Suprapubic skin (tissue), 4 donors: ENCODE measurements at regions not wholly inside any gene's neighbourhood (a gene's known extent, or its start where the extent isn't known, plus 50 kb on each side); places are given as distances from the start of the nearest gene placed in this dataset.
A peak's percentile ranks its signal among the peaks of the same experiment; 100 is the strongest.

Experiments
- DNase-seq, 2 donors: peaks; one replicate each; pipeline ENCODE4 v3.0.0-alpha.2; 2019; ENCODE audit warnings: low spot score in 2 of 2
- H3K27ac ChIP-seq: fragments of 200-600 bp; sonication (generic); one replicate; pipeline ENCODE4 v1.5.1; 2019
- H3K27me3 ChIP-seq: fragments of 200-600 bp; sonication (generic); one replicate; pipeline ENCODE4 v1.5.1; 2019
- H3K36me3 ChIP-seq: fragments of 200-600 bp; sonication (generic); one replicate; pipeline ENCODE4 v1.5.1; 2019
- H3K4me1 ChIP-seq: fragments of 200-600 bp; sonication (generic); one replicate; pipeline ENCODE4 v1.5.1; 2019
- H3K4me3 ChIP-seq: fragments of 200-600 bp; sonication (generic); one replicate; pipeline ENCODE4 v1.5.1; 2019; ENCODE audit warnings: mild to moderate bottlenecking
- H3K9me3 ChIP-seq: fragments of 200-600 bp; sonication (generic); one replicate; pipeline ENCODE4 v1.5.1; 2019
- EP300 ChIP-seq: sonication (generic); formaldehyde crosslinking; IDR thresholded peaks from one replicate; pipeline ENCODE4 v1.6.1; 2017; ENCODE audit warnings: antibody characterized with exemption
- POLR2A ChIP-seq, 2 donors: fragments of 450-650 bp; IDR thresholded peaks; one replicate each; pipeline ENCODE4 v1.6.1; 2017; ENCODE audit warnings: antibody characterized with exemption in 2 of 2, mild to moderate bottlenecking in 2 of 2, moderate library complexity in 2 of 2
- POLR2AphosphoS5 ChIP-seq, 3 donors: sonication (generic); formaldehyde crosslinking; IDR thresholded peaks; one replicate each; pipeline ENCODE4 v1.6.1; 2017; ENCODE audit warnings: antibody characterized with exemption in 3 of 3
- WGBS: methylation state at CpG from one replicate; pipeline ENCODE4 v1.1.5; 2018; 5-methylcytosine and 5-hydroxymethylcytosine counted together
- TF ChIP-seq, protein P1 (sequence below), 2 donors: fragments of 200-600 bp in 1 of 2; fragments of 450-650 bp in 1 of 2; sonication (generic) in 1 of 2; IDR thresholded peaks; one replicate each; pipeline ENCODE4 v1.5.1; 2016 to 2019; ENCODE audit warnings: antibody characterized with exemption in 2 of 2, mild to moderate bottlenecking in 1 of 2, moderate library complexity in 1 of 2

DNA sequence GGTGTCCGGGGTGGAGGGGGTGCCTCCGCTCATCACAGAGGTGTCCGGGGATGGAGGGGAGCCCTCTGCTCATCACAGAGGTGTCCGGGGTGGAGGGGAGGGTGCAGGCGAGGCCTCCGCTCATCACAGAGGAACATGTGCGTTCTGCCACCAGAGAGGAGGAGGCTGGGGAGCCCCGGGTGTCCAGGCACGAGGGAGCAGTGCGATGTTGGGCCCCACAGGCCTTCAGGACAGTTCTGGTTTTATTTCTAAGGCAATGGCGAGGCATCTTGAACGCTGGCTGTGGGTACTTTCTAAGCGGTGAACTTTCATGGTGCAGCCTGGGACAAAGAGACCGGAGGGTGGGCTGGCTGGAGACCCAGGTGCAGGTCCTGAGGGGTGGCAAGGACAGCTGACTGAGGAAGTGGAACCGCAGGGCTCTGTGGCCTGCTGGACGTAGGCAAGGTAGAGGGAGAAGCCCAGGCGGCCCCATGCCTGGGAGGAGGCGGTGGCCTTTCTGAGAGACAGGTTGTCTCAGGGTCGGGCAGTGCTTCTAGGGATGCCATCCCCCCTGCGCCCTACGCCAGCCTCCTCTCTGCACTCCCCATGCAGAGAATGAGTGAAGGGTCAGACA lies 196.6 kb upstream of the SALL3 start:
- peak in 1 of 2 donors; percentile 67 for DNase-seq
- no peaks in the 10 kb centered on the region for H3K9me3 ChIP-seq
- no peak overlapping the region for H3K4me3 ChIP-seq
- no peak for TF ChIP-seq POLR2A (IDR thresholded peaks at IDR 0.05)
- no peak for TF ChIP-seq EP300
- no peak for TF ChIP-seq POLR2AphosphoS5 (IDR thresholded peaks at IDR 0.05)
- TF ChIP-seq, protein P1, sequence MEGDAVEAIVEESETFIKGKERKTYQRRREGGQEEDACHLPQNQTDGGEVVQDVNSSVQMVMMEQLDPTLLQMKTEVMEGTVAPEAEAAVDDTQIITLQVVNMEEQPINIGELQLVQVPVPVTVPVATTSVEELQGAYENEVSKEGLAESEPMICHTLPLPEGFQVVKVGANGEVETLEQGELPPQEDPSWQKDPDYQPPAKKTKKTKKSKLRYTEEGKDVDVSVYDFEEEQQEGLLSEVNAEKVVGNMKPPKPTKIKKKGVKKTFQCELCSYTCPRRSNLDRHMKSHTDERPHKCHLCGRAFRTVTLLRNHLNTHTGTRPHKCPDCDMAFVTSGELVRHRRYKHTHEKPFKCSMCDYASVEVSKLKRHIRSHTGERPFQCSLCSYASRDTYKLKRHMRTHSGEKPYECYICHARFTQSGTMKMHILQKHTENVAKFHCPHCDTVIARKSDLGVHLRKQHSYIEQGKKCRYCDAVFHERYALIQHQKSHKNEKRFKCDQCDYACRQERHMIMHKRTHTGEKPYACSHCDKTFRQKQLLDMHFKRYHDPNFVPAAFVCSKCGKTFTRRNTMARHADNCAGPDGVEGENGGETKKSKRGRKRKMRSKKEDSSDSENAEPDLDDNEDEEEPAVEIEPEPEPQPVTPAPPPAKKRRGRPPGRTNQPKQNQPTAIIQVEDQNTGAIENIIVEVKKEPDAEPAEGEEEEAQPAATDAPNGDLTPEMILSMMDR (IDR thresholded peaks at IDR 0.05): no peak
- H3K36me3 ChIP-seq: no peaks in the 10 kb centered on the region
- peaks cover 4% of the 10 kb centered on the region for H3K27me3 ChIP-seq
- no peak overlapping the region for H3K27ac ChIP-seq
- 79% methylated on average over 9 of the region's 21 CpGs for WGBS
- no peaks in the 10 kb centered on the region for H3K4me1 ChIP-seq

DNA sequence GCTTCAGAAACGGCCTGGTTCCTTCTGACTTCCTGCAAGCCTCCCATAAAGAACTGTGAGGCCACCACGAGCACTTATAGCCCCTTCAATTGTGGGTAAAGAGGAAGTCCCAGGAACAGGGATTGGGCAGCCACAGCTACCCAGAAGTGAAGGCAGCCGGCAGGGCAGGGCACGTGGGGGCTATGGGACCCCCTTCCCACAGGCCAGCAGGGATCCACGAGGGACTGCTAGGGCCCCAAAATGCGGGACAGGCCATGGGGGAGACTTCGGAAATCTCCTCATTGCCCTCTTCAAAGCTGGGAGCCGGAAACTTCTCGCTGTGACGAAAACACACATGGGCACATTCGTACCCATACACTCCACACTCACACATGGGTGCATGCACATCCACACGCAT lies 196.1 kb upstream of the SALL3 start:
- Histone ChIP-seq H3K27ac (no peak overlapping the region), H3K4me3 (no peak overlapping the region), H3K9me3 (no peaks in the 10 kb centered on the region), H3K27me3 (peaks cover 5% of the 10 kb centered on the region), H3K36me3 (no peaks in the 10 kb centered on the region), H3K4me1 (no peaks in the 10 kb centered on the region)
- peak in 1 of 2 donors; percentile 53 for DNase-seq
- WGBS: 68% methylated on average over 11 of the region's 12 CpGs
- TF ChIP-seq POLR2AphosphoS5 (IDR thresholded peaks at IDR 0.05): no peak
- TF ChIP-seq EP300: no peak
- no peak for TF ChIP-seq POLR2A (IDR thresholded peaks at IDR 0.05)
- TF ChIP-seq, protein P1 (IDR thresholded peaks at IDR 0.05): no peak

DNA sequence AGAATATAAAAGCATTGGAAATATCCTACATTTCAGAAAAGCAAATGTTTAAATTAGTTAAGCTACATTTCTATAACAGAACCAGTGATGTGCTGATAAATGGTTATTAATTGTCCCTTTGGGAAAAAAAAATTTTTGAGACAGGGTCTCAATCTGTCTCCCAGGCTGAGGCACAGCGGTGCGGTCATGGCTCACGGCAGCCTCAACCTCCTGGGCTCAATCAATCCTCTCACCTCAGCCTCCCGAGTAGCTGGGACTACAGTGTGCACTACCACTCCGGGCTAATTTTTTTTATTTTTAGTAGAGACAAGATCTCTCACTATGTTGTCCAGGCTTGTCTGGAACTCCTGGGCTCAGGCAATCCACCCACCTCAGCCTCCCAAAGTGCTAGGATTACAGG lies 194.8 kb upstream of the SALL3 start:
- peaks cover 7% of the 10 kb centered on the region for H3K27me3 ChIP-seq
- TF ChIP-seq EP300: no peak
- TF ChIP-seq POLR2A (IDR thresholded peaks at IDR 0.05): no peak
- TF ChIP-seq POLR2AphosphoS5 (IDR thresholded peaks at IDR 0.05): no peak
- TF ChIP-seq, protein P1 (IDR thresholded peaks at IDR 0.05): no peak
- DNase-seq: peak in 1 of 2 donors; percentile 43
- no peaks in the 10 kb centered on the region for H3K9me3 ChIP-seq
- H3K36me3 ChIP-seq: no peaks in the 10 kb centered on the region
- no peak overlapping the region for H3K27ac ChIP-seq
- H3K4me1 ChIP-seq: no peaks in the 10 kb centered on the region
- 86% methylated on average over 5 of the region's 5 CpGs for WGBS
- H3K4me3 ChIP-seq: no peak overlapping the region

DNA sequence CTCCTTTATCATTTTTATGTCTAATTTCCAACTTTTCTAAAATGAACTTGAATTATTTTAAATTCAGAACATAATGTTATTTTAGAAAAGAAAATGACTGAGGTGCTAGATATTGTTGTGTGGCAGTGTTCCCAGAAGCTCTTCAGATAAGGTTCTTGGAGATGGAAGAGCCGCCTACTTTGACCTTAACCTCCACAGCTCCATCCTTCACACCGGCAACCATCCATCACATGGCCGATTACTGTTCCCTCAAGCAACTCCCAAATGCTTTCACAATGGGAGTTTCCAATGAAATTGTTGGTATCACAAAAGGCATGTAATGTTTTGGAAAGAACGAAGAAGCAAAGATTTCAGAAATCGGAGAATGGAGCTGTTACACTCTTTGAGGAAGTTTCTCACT lies 193.9 kb upstream of the SALL3 start:
- Histone ChIP-seq H3K9me3 (no peaks in the 10 kb centered on the region), H3K27me3 (peaks cover 15% of the 10 kb centered on the region), H3K4me1 (no peaks in the 10 kb centered on the region), H3K36me3 (no peaks in the 10 kb centered on the region), H3K27ac (no peak overlapping the region), H3K4me3 (no peak overlapping the region)
- TF ChIP-seq EP300 (no peak), POLR2AphosphoS5 (IDR thresholded peaks at IDR 0.05) (no peak), POLR2A (IDR thresholded peaks at IDR 0.05) (no peak)
- TF ChIP-seq, protein P1 (IDR thresholded peaks at IDR 0.05): no peak
- peak in 1 of 2 donors; percentile 24 for DNase-seq
- WGBS: 78% methylated on average over 5 of the region's 5 CpGs

DNA sequence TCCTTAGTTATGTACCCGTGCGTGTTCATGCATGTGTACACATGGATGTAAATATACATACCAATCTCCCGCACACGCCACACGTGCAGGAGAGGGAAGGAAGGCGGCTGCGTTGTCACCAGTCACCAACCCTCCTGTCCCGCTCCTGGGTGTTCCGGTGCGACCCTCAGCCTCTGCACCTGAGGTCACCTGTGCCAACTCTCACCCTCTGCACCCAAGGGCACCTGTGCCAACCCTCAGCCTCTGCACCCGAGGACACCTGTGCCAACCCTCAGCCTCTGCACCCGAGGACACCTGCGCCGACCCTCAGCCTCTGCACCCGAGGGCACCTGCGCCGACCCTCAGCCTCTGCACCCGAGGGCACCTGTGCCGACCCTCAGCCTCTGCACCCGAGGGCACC lies 192.8 kb upstream of the SALL3 start:
- TF ChIP-seq POLR2AphosphoS5 (IDR thresholded peaks at IDR 0.05) (no peak), EP300 (no peak), POLR2A (IDR thresholded peaks at IDR 0.05) (no peak)
- TF ChIP-seq, protein P1 (IDR thresholded peaks at IDR 0.05): no peak
- H3K9me3 ChIP-seq: no peaks in the 10 kb centered on the region
- DNase-seq: no peak
- H3K4me1 ChIP-seq: no peaks in the 10 kb centered on the region
- 85% methylated on average over 15 of the region's 20 CpGs for WGBS
- no peak overlapping the region for H3K4me3 ChIP-seq
- H3K27me3 ChIP-seq: peaks cover 18% of the 10 kb centered on the region
- no peak overlapping the region for H3K27ac ChIP-seq
- H3K36me3 ChIP-seq: no peaks in the 10 kb centered on the region
